HepG2 (cell line): ENCODE measurements at regions not wholly inside any gene's neighbourhood (a gene's known extent, or its start where the extent isn't known, plus 50 kb on each side); places are given as distances from the start of the nearest gene placed in this dataset.
A peak's percentile ranks its signal among the peaks of the same experiment; 100 is the strongest.

Experiments
- ATAC-seq: fragments of 200-7000 bp; cut with Tn5 transposase; 3 replicates; pipeline ENCODE4 v1.9.1; 2020; ENCODE audit warnings: mild to moderate bottlenecking, moderate library complexity
- BruUV-seq: library from RNA; stranded (reverse); fragments of 400-500 nt; replicated peaks from 2 replicates; lab custom pipeline; 2021; lab: Mats Ljungman, UMichigan
- CTCF ChIA-PET: fragments of 300-600 bp; formaldehyde crosslinking; extraction: SDS; loops from one replicate; lab custom pipeline; 2021; ENCODE audit warnings: low total read pairs, inconsistent platforms, low intra/inter-chr PET ratio; lab: Yijun Ruan, JAX
- POLR2A ChIA-PET: fragments of 350-600 bp; sonication (Branson Sonifier 250); formaldehyde crosslinking; loops from one replicate; lab custom pipeline; 2020; ENCODE audit warnings: antibody characterized with exemption, inconsistent platforms; lab: Yijun Ruan, JAX
- DNase-seq: peaks from one replicate; pipeline ENCODE4 v3.0.0-alpha.2; 2015; ENCODE audit warnings: low spot score
- FAIRE-seq: peaks from 3 replicates; lab custom pipeline; 2011; peaks lifted over from hg19 to GRCh38; lab: Jason Lieb, UNC
- H2AFZ ChIP-seq: one replicate; pipeline ENCODE4 v1.6.1; 2011; ENCODE audit warnings: low read length, inconsistent platforms
- H3K27ac ChIP-seq: fragments of 300-600 bp; 3 replicates; pipeline ENCODE4 v1.8.0; 2011; ENCODE audit warnings: mixed run types, mild to moderate bottlenecking, mixed read lengths, low read length, inconsistent platforms; ENCODE audit not compliant: insufficient read depth; ENCODE audit errors: extremely low read length
- H3K27me3 ChIP-seq, 2 experiments: fragments of 200-600 bp in 1 of 2; 2 replicates in 1 of 2; 3 replicates in 1 of 2; pipeline versions ENCODE4 v1.6.0 to v1.8.0; 2011; ENCODE audit warnings: low read length in 2 of 2, mild to moderate bottlenecking in 2 of 2, moderate library complexity in 2 of 2, inconsistent platforms in 1 of 2; ENCODE audit not compliant: insufficient read depth in 2 of 2, control insufficient read depth in 1 of 2
- H3K36me3 ChIP-seq, 2 experiments: fragments of 200-600 bp in 1 of 2; replicated peaks in 1 of 2; 2 replicates in 1 of 2; 3 replicates in 1 of 2; pipeline versions ENCODE4 v1.5.1 to v1.8.0; 2011; ENCODE audit warnings: low read length in 2 of 2, inconsistent platforms in 1 of 2; ENCODE audit not compliant: insufficient read depth in 2 of 2, control insufficient read depth in 1 of 2
- H3K4me1 ChIP-seq: 2 replicates; pipeline ENCODE4 v1.5.1; 2012; ENCODE audit warnings: low read length, inconsistent platforms; ENCODE audit not compliant: insufficient read depth
- H3K4me2 ChIP-seq: 2 replicates; pipeline ENCODE4 v1.6.0; 2011; ENCODE audit warnings: low read depth, low read length, inconsistent platforms
- H3K4me3 ChIP-seq, 3 experiments: fragments of 200-600 bp in 1 of 3; sonication (generic), shearing (Covaris generic) in 1 of 3; replicated peaks in 1 of 3; 2 replicates each; pipeline ENCODE4 v1.5.1; 2011 to 2016; ENCODE audit warnings: low read length in 3 of 3, inconsistent platforms in 2 of 3, low read depth in 2 of 3, mild to moderate bottlenecking in 2 of 3, control low read depth in 1 of 3, mixed read lengths in 1 of 3; ENCODE audit not compliant: insufficient read depth in 1 of 3
- H3K79me2 ChIP-seq: one replicate; pipeline ENCODE4 v1.6.1; 2011; ENCODE audit warnings: low read length, inconsistent platforms; ENCODE audit not compliant: insufficient read depth
- H3K9ac ChIP-seq: 2 replicates; pipeline ENCODE4 v1.6.0; 2011; ENCODE audit warnings: mild to moderate bottlenecking, low read depth, low read length, inconsistent platforms; ENCODE audit not compliant: insufficient read depth
- H3K9me3 ChIP-seq: 2 replicates; pipeline ENCODE4 v1.5.1; 2012; ENCODE audit warnings: mild to moderate bottlenecking, low read length
- H4K20me1 ChIP-seq: 2 replicates; pipeline ENCODE4 v1.6.0; 2011; ENCODE audit warnings: inconsistent platforms, mild to moderate bottlenecking, low read length, moderate library complexity; ENCODE audit not compliant: insufficient read depth
- IRF9 ChIP-seq: sonication (generic); formaldehyde crosslinking; IDR thresholded peaks from 2 replicates; pipeline ENCODE4 v1.8.0; 2022; ENCODE audit warnings: missing genetic modification reagents, mild to moderate bottlenecking, borderline replicate concordance
- POLR2A ChIP-seq, 2 experiments: IDR thresholded peaks; 2 replicates each; pipeline ENCODE4 v1.6.1; 2011; ENCODE audit warnings: low read depth in 2 of 2, low read length in 2 of 2, mild to moderate bottlenecking in 1 of 2, moderate library complexity in 1 of 2; ENCODE audit not compliant: insufficient read depth in 1 of 2
- POLR2G ChIP-seq: fragments of 200-400 bp; formaldehyde crosslinking; IDR thresholded peaks from 2 replicates; pipeline ENCODE4 v1.6.1; 2018; ENCODE audit warnings: mild to moderate bottlenecking, low read depth, low read length, moderate library complexity
- SALL1 ChIP-seq: sonication (generic); formaldehyde crosslinking; IDR thresholded peaks from 2 replicates; pipeline ENCODE4 v1.8.0; 2022; ENCODE audit warnings: mild to moderate bottlenecking, missing genetic modification reagents
- TAF1 ChIP-seq: sonication (generic); formaldehyde crosslinking; IDR thresholded peaks from 2 replicates; pipeline ENCODE4 v1.4.0; 2020; ENCODE audit warnings: missing genetic modification reagents
- ZNF629 ChIP-seq: sonication (generic); formaldehyde crosslinking; conservative IDR thresholded peaks from 2 replicates; pipeline ENCODE4 v1.5.0; 2020; ENCODE audit warnings: missing genetic modification reagents
- ZSCAN21 ChIP-seq: sonication (generic); formaldehyde crosslinking; IDR thresholded peaks from 2 replicates; pipeline ENCODE4 v1.8.0; 2022; ENCODE audit warnings: mild to moderate bottlenecking, missing genetic modification reagents, moderate library complexity, borderline replicate concordance
- WGBS: methylation state at CpG from one replicate; pipeline ENCODE4 v1.1.6; 2017; ENCODE audit warnings: low lambda C conversion rate; 5-methylcytosine and 5-hydroxymethylcytosine counted together
- in situ Hi-C: cut with HindIII; loops from 2 replicates; pipeline ENCODE4 v1.10.0; 2017; ENCODE audit warnings: low pct_unique_long_range_greater_than_20kb; ENCODE audit not compliant: extremely low pct_ligation_motif_present
- intact Hi-C: fragments of 100-400 bp; cut with micrococcal nuclease; formaldehyde crosslinking; loops from one replicate; pipeline ENCODE4 v1.10.0; 2022; ENCODE audit not compliant: unreplicated experiment
- TF ChIP-seq, protein P1 (sequence below): IDR thresholded peaks from 2 replicates; pipeline ENCODE4 v1.6.1; 2016; ENCODE audit warnings: missing genetic modification reagents, missing compliant biosample characterization

GRCh38 chr15:31228980-31229826, 97.4 kb upstream of the KLF13 start (continued):
- TF ChIP-seq POLR2G (peak; percentile 67), TAF1 (CRISPR knock-in tag) (peak; percentile 43; the same call in 1 of the 2 replicates), POLR2A (IDR thresholded peaks at IDR 0.05; ENCODE audit: insufficient read depth in 1 of 2, low read depth in 2 of 2, low read length in 2 of 2) (peak; percentile 53 to 78; a peak in 3 of 4 replicates), SALL1 (CRISPR knock-in tag) (peak; percentile 25; the same call in 1 of the 2 replicates), IRF9 (0 out of 2 replicates have a peak, but pooled peaks have one; percentile 30)
- TF ChIP-seq, protein P1, sequence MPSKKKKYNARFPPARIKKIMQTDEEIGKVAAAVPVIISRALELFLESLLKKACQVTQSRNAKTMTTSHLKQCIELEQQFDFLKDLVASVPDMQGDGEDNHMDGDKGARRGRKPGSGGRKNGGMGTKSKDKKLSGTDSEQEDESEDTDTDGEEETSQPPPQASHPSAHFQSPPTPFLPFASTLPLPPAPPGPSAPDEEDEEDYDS (CRISPR knock-in tag), result 0 out of 2 replicates have a peak, but pooled peaks have one; percentile 32
- TF ChIP-seq, all 625 proteins: peak for 16

- no peak overlapping the region for H3K27ac ChIP-seq
- no peaks in the 10 kb centered on the region for H3K27me3 ChIP-seq
- H3K4me2 ChIP-seq, result no peak overlapping the region
- FAIRE-seq (no peak), DNase-seq (no peak), ATAC-seq (no peak)
- H3K4me1 ChIP-seq, result peaks cover 30% of the 10 kb centered on the region
- ChIA-PET POLR2A (no interaction called here), CTCF (no interaction called here)
- in situ Hi-C loops (no loop called here), intact Hi-C loops (no loop called here)
- H3K9ac ChIP-seq, result no peak overlapping the region
- WGBS, result 100% methylated on average over 2 of the region's 6 CpGs
- no peaks in the 10 kb centered on the region for H3K36me3 ChIP-seq
- no TSS peak for BruUV-seq
- no peaks in the 10 kb centered on the region for H3K9me3 ChIP-seq
- TF ChIP-seq ZSCAN21 (CRISPR knock-in tag) (no peak), ZNF629 (CRISPR knock-in tag) (peak; percentile 40; the same call in 1 of the 2 replicates)
- no peak overlapping the region for H2AFZ ChIP-seq
- H3K4me3 ChIP-seq, result no peak overlapping the region
- no peaks in the 10 kb centered on the region for H3K79me2 ChIP-seq
- H4K20me1 ChIP-seq, result no peaks in the 10 kb centered on the region
These were observed 95.8 kb upstream of the KLF13 start for GRCh38 chr15:31230630-31231485.
